OCI-LY3 (cell line): ENCODE measurements at regions not wholly inside any gene's neighbourhood (a gene's known extent, or its start where the extent isn't known, plus 50 kb on each side); places are given as distances from the start of the nearest gene placed in this dataset.

Experiments
- H2AFZ ChIP-seq: fragments of 200-600, 300-600 bp; shearing (Covaris generic); 2 replicates; pipeline ENCODE4 v1.6.0; 2014; ENCODE audit warnings: antibody characterized with exemption, low read depth, low read length
- H3K27ac ChIP-seq: fragments of 200-600, 300-600 bp; sonication (generic); 2 replicates; pipeline ENCODE4 v1.5.1; 2014; ENCODE audit warnings: mild to moderate bottlenecking, low read length, moderate library complexity, mixed read lengths
- H3K27me3 ChIP-seq: fragments of 200-600, 300-600 bp; sonication (generic); 2 replicates; pipeline ENCODE4 v1.6.1; 2014; ENCODE audit warnings: low read depth, low read length, mixed read lengths
- H3K36me3 ChIP-seq: fragments of 200-600, 300-600 bp; sonication (generic); replicated peaks from 2 replicates; pipeline ENCODE3; 2014; ENCODE audit warnings: low read depth, low read length, mixed read lengths
- H3K4me1 ChIP-seq: fragments of 300-600, 200-600 bp; sonication (generic); 2 replicates; pipeline ENCODE4 v1.6.1; 2014; ENCODE audit warnings: low read length, mixed read lengths
- H3K4me2 ChIP-seq: fragments of 200-600, 300-600 bp; sonication (generic); 2 replicates; pipeline ENCODE4 v1.6.1; 2014; ENCODE audit warnings: low read length, mixed read lengths
- H3K4me3 ChIP-seq: fragments of 300-600, 200-600 bp; sonication (generic); 2 replicates; pipeline ENCODE4 v1.5.1; 2014; ENCODE audit warnings: antibody characterized with exemption, mild to moderate bottlenecking, low read length, moderate library complexity
- H3K79me2 ChIP-seq: fragments of 300-600, 200-600 bp; shearing (Covaris generic); 2 replicates; pipeline ENCODE4 v1.6.1; 2014; ENCODE audit warnings: mild to moderate bottlenecking, low read length, mixed read lengths
- H3K9ac ChIP-seq: fragments of 300-600, 200-600 bp; shearing (Covaris generic); 2 replicates; pipeline ENCODE4 v1.6.0; 2014; ENCODE audit warnings: mild to moderate bottlenecking, low read length, moderate library complexity
- H3K9me3 ChIP-seq: fragments of 200-600, 300-600 bp; shearing (Covaris generic); 2 replicates; pipeline ENCODE4 v1.6.1; 2014; ENCODE audit warnings: low read length, mixed read lengths; ENCODE audit not compliant: insufficient read depth
- H4K20me1 ChIP-seq: fragments of 200-600, 300-600 bp; sonication (generic); 2 replicates; pipeline ENCODE4 v1.6.1; 2016; ENCODE audit warnings: low read length, mixed read lengths; ENCODE audit not compliant: insufficient read depth
- EZH2phosphoT487 ChIP-seq: fragments of 200-600 bp; shearing (Covaris generic); IDR thresholded peaks from 2 replicates; pipeline ENCODE4 v1.6.1; 2018; ENCODE audit warnings: antibody characterized with exemption, mixed run types, low read depth
- TF ChIP-seq, protein P1 (sequence below): fragments of 200-600, 300-600 bp; sonication (generic); IDR thresholded peaks from 2 replicates; pipeline ENCODE4 v1.5.1; 2014; ENCODE audit warnings: antibody characterized with exemption, low read length, low read depth

DNA sequence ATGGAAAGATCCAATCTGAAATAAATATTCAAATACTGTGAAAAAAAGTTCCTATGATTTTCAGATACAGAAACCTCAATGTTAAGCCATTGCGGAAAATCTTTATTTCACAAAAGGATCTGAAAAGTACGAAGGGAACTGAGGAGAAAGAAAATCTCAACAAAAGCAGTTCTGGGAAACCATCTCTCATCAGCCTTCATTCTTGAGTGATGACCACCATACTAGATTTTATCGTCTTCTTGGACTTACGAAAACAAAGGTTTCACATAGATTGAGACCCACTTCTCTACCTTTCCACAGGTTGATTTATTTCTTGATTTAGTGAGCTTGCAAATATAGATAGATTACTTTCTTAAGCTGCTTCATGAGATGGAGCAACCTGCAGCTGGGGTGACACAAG is 293.4 kb upstream of the LYZL1 start:
- Histone ChIP-seq H3K9me3 (no peaks in the 10 kb centered on the region), H3K4me3 (no peak overlapping the region), H3K4me1 (no peaks in the 10 kb centered on the region), H2AFZ (no peak overlapping the region), H4K20me1 (no peaks in the 10 kb centered on the region), H3K27ac (no peak overlapping the region), H3K36me3 (no peaks in the 10 kb centered on the region), H3K27me3 (peaks cover 8% of the 10 kb centered on the region; the same call in 1 of the 2 replicates), H3K9ac (no peak overlapping the region), H3K79me2 (no peaks in the 10 kb centered on the region), H3K4me2 (no peak overlapping the region)
- no peak for TF ChIP-seq EZH2phosphoT487
- TF ChIP-seq, protein P1, sequence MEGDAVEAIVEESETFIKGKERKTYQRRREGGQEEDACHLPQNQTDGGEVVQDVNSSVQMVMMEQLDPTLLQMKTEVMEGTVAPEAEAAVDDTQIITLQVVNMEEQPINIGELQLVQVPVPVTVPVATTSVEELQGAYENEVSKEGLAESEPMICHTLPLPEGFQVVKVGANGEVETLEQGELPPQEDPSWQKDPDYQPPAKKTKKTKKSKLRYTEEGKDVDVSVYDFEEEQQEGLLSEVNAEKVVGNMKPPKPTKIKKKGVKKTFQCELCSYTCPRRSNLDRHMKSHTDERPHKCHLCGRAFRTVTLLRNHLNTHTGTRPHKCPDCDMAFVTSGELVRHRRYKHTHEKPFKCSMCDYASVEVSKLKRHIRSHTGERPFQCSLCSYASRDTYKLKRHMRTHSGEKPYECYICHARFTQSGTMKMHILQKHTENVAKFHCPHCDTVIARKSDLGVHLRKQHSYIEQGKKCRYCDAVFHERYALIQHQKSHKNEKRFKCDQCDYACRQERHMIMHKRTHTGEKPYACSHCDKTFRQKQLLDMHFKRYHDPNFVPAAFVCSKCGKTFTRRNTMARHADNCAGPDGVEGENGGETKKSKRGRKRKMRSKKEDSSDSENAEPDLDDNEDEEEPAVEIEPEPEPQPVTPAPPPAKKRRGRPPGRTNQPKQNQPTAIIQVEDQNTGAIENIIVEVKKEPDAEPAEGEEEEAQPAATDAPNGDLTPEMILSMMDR, result no peak

GRCh38 chr10:28996345-28996744 is 292.5 kb upstream of the LYZL1 start:
- H2AFZ ChIP-seq, result no peak overlapping the region
- no peak overlapping the region for H3K4me2 ChIP-seq
- H3K27me3 ChIP-seq, result peaks cover 8% of the 10 kb centered on the region; the same call in 1 of the 2 replicates
- H3K36me3 ChIP-seq, result no peaks in the 10 kb centered on the region
- H3K9ac ChIP-seq, result no peak overlapping the region
- no peaks in the 10 kb centered on the region for H3K4me1 ChIP-seq
- no peak overlapping the region for H3K27ac ChIP-seq
- H3K9me3 ChIP-seq, result no peaks in the 10 kb centered on the region
- H3K79me2 ChIP-seq, result no peaks in the 10 kb centered on the region
- TF ChIP-seq, protein P1, result no peak
- TF ChIP-seq EZH2phosphoT487, result no peak
- no peaks in the 10 kb centered on the region for H4K20me1 ChIP-seq
- H3K4me3 ChIP-seq, result no peak overlapping the region

GRCh38 chr10:28996947-28997551 is 291.8 kb upstream of the LYZL1 start:
- H4K20me1 ChIP-seq, result no peaks in the 10 kb centered on the region
- H3K9ac ChIP-seq, result no peak overlapping the region
- no peaks in the 10 kb centered on the region for H3K4me1 ChIP-seq
- H2AFZ ChIP-seq, result no peak overlapping the region
- H3K27me3 ChIP-seq, result peaks cover 8% of the 10 kb centered on the region; the same call in 1 of the 2 replicates
- no peak overlapping the region for H3K27ac ChIP-seq
- H3K4me3 ChIP-seq, result no peak overlapping the region
- no peaks in the 10 kb centered on the region for H3K79me2 ChIP-seq
- H3K9me3 ChIP-seq, result no peaks in the 10 kb centered on the region
- TF ChIP-seq EZH2phosphoT487, result no peak
- TF ChIP-seq, protein P1, result no peak
- no peaks in the 10 kb centered on the region for H3K36me3 ChIP-seq
- H3K4me2 ChIP-seq, result no peak overlapping the region

GRCh38 chr10:28997734-28998133 is 291.1 kb upstream of the LYZL1 start:
- TF ChIP-seq EZH2phosphoT487, result no peak
- TF ChIP-seq, protein P1, result no peak
- H3K79me2 ChIP-seq, result no peaks in the 10 kb centered on the region
- H3K9ac ChIP-seq, result no peak overlapping the region
- H3K4me2 ChIP-seq, result no peak overlapping the region
- no peaks in the 10 kb centered on the region for H3K36me3 ChIP-seq
- H3K27me3 ChIP-seq, result peaks cover 8% of the 10 kb centered on the region; the same call in 1 of the 2 replicates
- no peak overlapping the region for H3K4me3 ChIP-seq
- no peaks in the 10 kb centered on the region for H3K9me3 ChIP-seq
- H4K20me1 ChIP-seq, result no peaks in the 10 kb centered on the region
- no peak overlapping the region for H2AFZ ChIP-seq
- no peaks in the 10 kb centered on the region for H3K4me1 ChIP-seq
- H3K27ac ChIP-seq, result no peak overlapping the region
